H1 (cell line): ENCODE measurements at regions not wholly inside any gene's neighbourhood (a gene's known extent, or its start where the extent isn't known, plus 50 kb on each side); places are given as distances from the start of the nearest gene placed in this dataset.

Experiments used
- CTCF ChIA-PET: fragments of 300-600 bp; sonication (Branson Sonifier 250); formaldehyde crosslinking; loops from one replicate; lab custom pipeline; 2021; ENCODE audit not compliant: partially characterized antibody; lab: Charles Lee
- POLR2A ChIA-PET: fragments of 300-600 bp; sonication (Branson Sonifier 250); formaldehyde crosslinking; loops from one replicate; lab custom pipeline; 2021; ENCODE audit warnings: inconsistent platforms; ENCODE audit not compliant: partially characterized antibody; lab: Charles Lee
- DNase-seq, 2 experiments: peaks; one replicate each; pipeline versions ENCODE4 v3.0.0 to v3.0.0-alpha.2; 2010 to 2022; ENCODE audit warnings: low spot score in 2 of 2, low read depth in 1 of 2, mixed read lengths in 1 of 2
- FAIRE-seq: peaks from 2 replicates; lab custom pipeline; 2011; peaks lifted over from hg19 to GRCh38; lab: Jason Lieb, UNC
- H2AFZ ChIP-seq: 2 replicates; pipeline ENCODE4 v1.8.1; 2012; ENCODE audit warnings: low read length, inconsistent platforms
- H2AK5ac ChIP-seq: 2 replicates; pipeline ENCODE4 v1.6.1; 2013; ENCODE audit warnings: low read depth, low read length
- H2BK120ac ChIP-seq: replicated peaks from 2 replicates; pipeline ENCODE3; 2013; ENCODE audit warnings: low read depth, low read length, inconsistent platforms
- H2BK12ac ChIP-seq: 2 replicates; pipeline ENCODE4 v1.6.1; 2013; ENCODE audit warnings: low read depth, low read length
- H2BK15ac ChIP-seq: 2 replicates; pipeline ENCODE4 v1.6.1; 2013; ENCODE audit warnings: low read length
- H2BK20ac ChIP-seq: 2 replicates; pipeline ENCODE4 v1.6.1; 2013; ENCODE audit warnings: low read length
- H2BK5ac ChIP-seq: 2 replicates; pipeline ENCODE4 v1.6.1; 2013; ENCODE audit warnings: low read depth, low read length
- H3K14ac ChIP-seq: 2 replicates; pipeline ENCODE4 v1.6.1; 2013; ENCODE audit warnings: inconsistent platforms; ENCODE audit not compliant: insufficient read length
- H3K18ac ChIP-seq: 2 replicates; pipeline ENCODE4 v1.6.1; 2013; ENCODE audit warnings: low read length; ENCODE audit errors: extremely low read depth
- H3K23ac ChIP-seq: 2 replicates; pipeline ENCODE4 v1.6.1; 2013; ENCODE audit warnings: inconsistent platforms; ENCODE audit not compliant: insufficient read length
- H3K23me2 ChIP-seq: 2 replicates; pipeline ENCODE4 v1.6.1; 2013; ENCODE audit warnings: low read depth, low read length
- H3K27ac ChIP-seq: 2 replicates; pipeline ENCODE4 v1.6.1; 2011; ENCODE audit warnings: low read depth, low read length, inconsistent platforms
- H3K27me3 ChIP-seq, 4 experiments: replicated peaks in 1 of 4; 1 replicate in 1 of 4; 2 replicates in 3 of 4; pipeline versions ENCODE4 v1.6.1 to v1.8.1; 2011 to 2013; ENCODE audit warnings: low read length in 3 of 4, mild to moderate bottlenecking in 3 of 4, inconsistent platforms in 2 of 4, mixed read lengths in 2 of 4, moderate library complexity in 1 of 4; ENCODE audit not compliant: control insufficient read depth in 3 of 4, insufficient read depth in 3 of 4; ENCODE audit errors: extremely low read depth in 1 of 4
- H3K36me3 ChIP-seq, 4 experiments: 2 replicates each; pipeline versions ENCODE4 v1.6.1 to v1.8.1; 2011 to 2013; ENCODE audit warnings: mild to moderate bottlenecking in 4 of 4, low read length in 3 of 4, moderate library complexity in 2 of 4, control low read depth in 1 of 4, inconsistent platforms in 1 of 4; ENCODE audit not compliant: insufficient read depth in 4 of 4, control insufficient read depth in 2 of 4
- H3K4ac ChIP-seq: replicated peaks from 2 replicates; pipeline ENCODE3; 2013; ENCODE audit warnings: low read length, low read depth, mixed read lengths, inconsistent platforms; ENCODE audit not compliant: insufficient read length
- H3K4me1 ChIP-seq, 4 experiments: replicated peaks in 1 of 4; 1 replicate in 1 of 4; 2 replicates in 3 of 4; pipeline versions ENCODE4 v1.6.1 to v1.8.1; 2011 to 2013; ENCODE audit warnings: low read length in 3 of 4, inconsistent platforms in 2 of 4, mixed read lengths in 1 of 4; ENCODE audit not compliant: insufficient read depth in 4 of 4, control insufficient read depth in 3 of 4
- H3K4me2 ChIP-seq, 2 experiments: 2 replicates each; pipeline versions ENCODE4 v1.6.1 to v1.8.1; 2011 to 2013; ENCODE audit warnings: low read depth in 2 of 2, low read length in 2 of 2, control low read depth in 1 of 2, inconsistent platforms in 1 of 2, mild to moderate bottlenecking in 1 of 2; ENCODE audit not compliant: insufficient read depth in 1 of 2
- H3K4me3 ChIP-seq, 4 experiments: fragments of 200-600, 300-600 bp in 1 of 4; sonication (generic), shearing (Covaris generic), sonication (Bioruptor Twin) in 1 of 4; 2 replicates each; pipeline versions ENCODE4 v1.5.1 to v1.8.1; 2011 to 2016; ENCODE audit warnings: low read length in 4 of 4, low read depth in 3 of 4, control low read depth in 2 of 4, inconsistent platforms in 2 of 4, mild to moderate bottlenecking in 2 of 4, mixed read lengths in 1 of 4, moderate library complexity in 1 of 4; ENCODE audit not compliant: insufficient read depth in 2 of 4; ENCODE audit errors: extremely low read depth in 1 of 4
- H3K56ac ChIP-seq: replicated peaks from 2 replicates; pipeline ENCODE3; 2013; ENCODE audit warnings: low read depth, mild to moderate bottlenecking, mixed read lengths, low read length, inconsistent platforms; ENCODE audit not compliant: insufficient read length
- H3K79me1 ChIP-seq: 2 replicates; pipeline ENCODE4 v1.6.1; 2013; ENCODE audit warnings: low read depth, low read length, control low read depth
- H3K79me2 ChIP-seq, 2 experiments: 2 replicates each; pipeline versions ENCODE4 v1.6.1 to v1.8.1; 2012 to 2013; ENCODE audit warnings: low read length in 2 of 2, mild to moderate bottlenecking in 2 of 2, inconsistent platforms in 1 of 2; ENCODE audit not compliant: insufficient read depth in 2 of 2, control insufficient read depth in 1 of 2
- H3K9ac ChIP-seq, 4 experiments: replicated peaks in 1 of 4; 1 replicate in 1 of 4; 2 replicates in 3 of 4; pipeline versions ENCODE4 v1.6.1 to v1.8.1; 2011 to 2013; ENCODE audit warnings: low read depth in 3 of 4, low read length in 3 of 4, control low read depth in 2 of 4, mild to moderate bottlenecking in 2 of 4, moderate library complexity in 2 of 4, inconsistent platforms in 1 of 4; ENCODE audit errors: extremely low read depth in 1 of 4
- H3K9me3 ChIP-seq, 2 experiments: 2 replicates each; pipeline versions ENCODE4 v1.6.1 to v1.8.1; 2012 to 2013; ENCODE audit warnings: mild to moderate bottlenecking in 2 of 2, moderate library complexity in 2 of 2, control low read depth in 1 of 2, inconsistent platforms in 1 of 2, low read depth in 1 of 2, low read length in 1 of 2, mixed read lengths in 1 of 2; ENCODE audit not compliant: insufficient read depth in 2 of 2
- H4K20me1 ChIP-seq, 2 experiments: replicated peaks in 1 of 2; 2 replicates each; pipeline versions ENCODE3 to v1.8.1; 2011 to 2013; ENCODE audit warnings: inconsistent platforms in 2 of 2, low read length in 2 of 2, mild to moderate bottlenecking in 1 of 2; ENCODE audit not compliant: insufficient read depth in 2 of 2, control insufficient read depth in 1 of 2
- H4K5ac ChIP-seq: 2 replicates; pipeline ENCODE4 v1.6.1; 2013; ENCODE audit warnings: low read length, low read depth, mixed read lengths, inconsistent platforms; ENCODE audit not compliant: insufficient read length
- H4K8ac ChIP-seq: 2 replicates; pipeline ENCODE4 v1.8.0; 2013; ENCODE audit warnings: mild to moderate bottlenecking, moderate library complexity, low read length, inconsistent platforms; ENCODE audit not compliant: insufficient read depth; ENCODE audit errors: extremely low read depth
- H4K91ac ChIP-seq: replicated peaks from 2 replicates; pipeline ENCODE3; 2013; ENCODE audit warnings: low read length, mixed read lengths, inconsistent platforms; ENCODE audit not compliant: insufficient read length
- BACH1 ChIP-seq: IDR thresholded peaks from 2 replicates; pipeline ENCODE4 v1.6.1; 2012; ENCODE audit warnings: low read length, improper control_type of control experiment
- CHD1 ChIP-seq: IDR thresholded peaks from 2 replicates; pipeline ENCODE4 v1.6.1; 2012; ENCODE audit warnings: low read depth, low read length, improper control_type of control experiment
- CREB1 ChIP-seq: IDR thresholded peaks from 2 replicates; pipeline ENCODE4 v1.6.1; 2012; ENCODE audit warnings: inconsistent platforms
- FOSL1 ChIP-seq: IDR thresholded peaks from 2 replicates; pipeline ENCODE4 v1.6.1; 2011; ENCODE audit warnings: mild to moderate bottlenecking, low read depth, low read length, moderate library complexity; ENCODE audit not compliant: insufficient read depth
- GTF2F1 ChIP-seq: IDR thresholded peaks from 2 replicates; pipeline ENCODE4 v1.6.1; 2012; ENCODE audit warnings: low read depth, low read length, improper control_type of control experiment, borderline replicate concordance
- RFX5 ChIP-seq: IDR thresholded peaks from 2 replicates; pipeline ENCODE4 v1.6.1; 2011; ENCODE audit warnings: low read depth, low read length, improper control_type of control experiment, borderline replicate concordance
- TEAD4 ChIP-seq: IDR thresholded peaks from 2 replicates; pipeline ENCODE4 v1.6.1; 2012; ENCODE audit warnings: low read depth, low read length, inconsistent platforms, mixed read lengths
- YY1 ChIP-seq: IDR thresholded peaks from 2 replicates; pipeline ENCODE4 v1.6.1; 2011; ENCODE audit warnings: low read depth, mild to moderate bottlenecking, low read length
- WGBS, 2 experiments: shearing (Covaris generic) in 1 of 2; methylation state at CpG; one replicate each; pipeline versions ENCODE4 v1.1.6 to v1.1.7; 2013 to 2015; ENCODE audit warnings: low lambda C conversion rate in 2 of 2, mixed read lengths in 2 of 2, inconsistent platforms in 1 of 2, low coverage in 1 of 2, missing lambda C conversion rate in 1 of 2; ENCODE audit not compliant: insufficient replicate concordance in 2 of 2, insufficient coverage in 1 of 2, insufficient read length in 1 of 2; ENCODE audit errors: extremely low coverage in 1 of 2, missing lambda C conversion rate in 1 of 2; 5-methylcytosine and 5-hydroxymethylcytosine counted together
- TF ChIP-seq, protein P1 (sequence below): IDR thresholded peaks from 2 replicates; pipeline ENCODE4 v1.6.1; 2011; ENCODE audit warnings: low read length, improper control_type of control experiment

DNA sequence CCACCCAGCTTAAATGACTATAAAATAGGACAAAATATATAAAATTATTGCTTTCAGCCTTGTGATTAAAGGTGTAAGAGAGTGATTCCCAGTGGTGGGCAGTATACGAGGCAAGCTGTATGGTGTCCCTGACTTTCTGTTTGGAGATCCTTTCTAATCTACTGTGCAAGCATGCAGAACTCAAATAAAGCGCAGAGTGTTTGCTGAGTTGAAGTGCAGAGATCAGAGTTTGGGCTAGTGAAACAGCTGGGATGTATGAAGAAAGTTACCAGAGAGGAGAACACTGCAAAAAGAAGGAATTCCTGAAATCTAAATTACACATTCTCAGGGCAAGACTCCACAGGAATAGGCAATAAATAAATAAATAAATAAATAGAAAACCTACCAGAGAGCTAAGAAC lies 218.5 kb upstream of the TLL1 start:
- H3K27me3 ChIP-seq = no peaks in the 10 kb centered on the region
- CTCF ChIA-PET = interaction anchor here (0.6 to 0.9 kb wide), 3 partner anchors 8 to 370 kb away, joined by 3 read pairs; no protein-coding TSS in a partner anchor
- no peak for FAIRE-seq

More for the DNA sequence above, 218.5 kb upstream of the TLL1 start:
- no peak for DNase-seq
- no peak overlapping the region for H2BK5ac ChIP-seq
- no peak overlapping the region for H3K4me2 ChIP-seq
- H3K79me2 ChIP-seq = no peaks in the 10 kb centered on the region
- H3K23ac ChIP-seq = no peak overlapping the region
- H4K91ac ChIP-seq = no peak overlapping the region
- TF ChIP-seq GTF2F1 (no peak), RFX5 (no peak), YY1 (no peak), TEAD4 (no peak), FOSL1 (no peak), CREB1 (no peak), BACH1 (no peak), CHD1 (no peak)
- TF ChIP-seq, protein P1, sequence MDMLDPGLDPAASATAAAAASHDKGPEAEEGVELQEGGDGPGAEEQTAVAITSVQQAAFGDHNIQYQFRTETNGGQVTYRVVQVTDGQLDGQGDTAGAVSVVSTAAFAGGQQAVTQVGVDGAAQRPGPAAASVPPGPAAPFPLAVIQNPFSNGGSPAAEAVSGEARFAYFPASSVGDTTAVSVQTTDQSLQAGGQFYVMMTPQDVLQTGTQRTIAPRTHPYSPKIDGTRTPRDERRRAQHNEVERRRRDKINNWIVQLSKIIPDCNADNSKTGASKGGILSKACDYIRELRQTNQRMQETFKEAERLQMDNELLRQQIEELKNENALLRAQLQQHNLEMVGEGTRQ = no peak
- H3K4me3 ChIP-seq = no peak overlapping the region
- H3K9ac ChIP-seq = no peak overlapping the region
- H3K36me3 ChIP-seq = no peaks in the 10 kb centered on the region
- POLR2A ChIA-PET = no interaction called here
- no peak overlapping the region for H3K14ac ChIP-seq
- no peak overlapping the region for H2BK12ac ChIP-seq
- no peaks in the 10 kb centered on the region for H3K79me1 ChIP-seq
- WGBS, 2 experiments = 79% methylated on average over 2 of the region's 2 CpGs; no CpG with 5 or more reads in 1 of the 2 experiments
- no peak overlapping the region for H2BK120ac ChIP-seq
- H3K23me2 ChIP-seq = no peaks in the 10 kb centered on the region
- H2BK20ac ChIP-seq = no peak overlapping the region
- no peak overlapping the region for H3K56ac ChIP-seq
- H4K20me1 ChIP-seq = no peaks in the 10 kb centered on the region
- no peak overlapping the region for H4K5ac ChIP-seq
- H3K18ac ChIP-seq = no peak overlapping the region
- no peak overlapping the region for H3K4ac ChIP-seq
- H3K9me3 ChIP-seq = no peaks in the 10 kb centered on the region
- H2AK5ac ChIP-seq = no peak overlapping the region
- peaks cover 0 to 9% (median 1%) of the 10 kb centered on the region in 4 experiments; a peak in 2 of 7 replicates for H3K4me1 ChIP-seq
- H2AFZ ChIP-seq = no peak overlapping the region
- H4K8ac ChIP-seq = no peak overlapping the region
- no peak overlapping the region for H3K27ac ChIP-seq
- H2BK15ac ChIP-seq = no peak overlapping the region
